ENCODE measurements at regions not wholly inside any gene's neighbourhood (a gene's known extent, or its start where the extent isn't known, plus 50 kb on each side); places are given as distances from the start of the nearest gene placed in this dataset.

DNA sequence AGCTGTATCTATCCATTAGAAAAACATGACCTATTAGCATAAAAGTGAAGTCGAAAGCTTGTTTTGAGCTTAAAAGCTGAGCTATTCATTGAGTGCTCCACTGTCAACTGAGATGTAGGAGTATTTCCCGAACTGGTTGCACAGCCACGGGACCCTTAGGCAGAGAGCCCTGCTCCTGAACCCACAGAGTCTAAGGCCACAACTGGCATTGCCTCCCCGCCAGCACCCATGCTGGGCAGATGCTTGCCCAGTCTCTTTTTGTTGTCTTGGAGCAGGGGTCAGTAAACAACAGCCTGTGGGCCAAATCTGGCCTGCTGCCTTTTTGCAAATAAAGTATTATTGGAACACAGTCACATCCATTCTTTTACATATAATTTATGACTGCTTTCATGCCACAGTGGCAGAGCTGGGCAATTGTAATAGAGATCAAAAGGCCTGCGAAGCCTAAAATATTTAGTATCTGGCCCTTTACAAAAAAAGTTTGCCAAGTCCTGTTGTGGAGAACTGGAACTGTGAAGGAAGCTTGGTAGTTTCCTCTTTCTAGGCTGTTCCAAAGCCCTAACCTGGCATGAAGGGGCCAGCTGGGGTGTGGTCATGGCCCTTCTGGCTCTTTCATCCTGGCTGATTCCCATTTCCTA is 58.4 kb upstream of the WAPL start:
- no peaks in the 10 kb centered on the region for H3K27me3 ChIP-seq (ENCODE audit: insufficient read depth, low read length)
- H3K27ac ChIP-seq (ENCODE audit: low read depth, low read length, poor library complexity, severe bottlenecking) = no peak overlapping the region
- no peaks in the 10 kb centered on the region for H4K20me1 ChIP-seq (ENCODE audit: insufficient read depth, low read length)
- H3K9me2 ChIP-seq (ENCODE audit: low read depth, low read length) = no peaks in the 10 kb centered on the region
- no peak overlapping the region for H3K9ac ChIP-seq (ENCODE audit: low read length)
- TF ChIP-seq EZH2 (IDR thresholded peaks at IDR 0.05; ENCODE audit: borderline replicate concordance, low read length) (no peak), CTCF (IDR thresholded peaks at IDR 0.05; ENCODE audit: low read length) (no peak)
- H3F3A ChIP-seq (ENCODE audit: insufficient read depth, low read length) = no peaks in the 10 kb centered on the region
- no peak overlapping the region for H3K4me2 ChIP-seq (ENCODE audit: low read length)
- H3K4me3 ChIP-seq (ENCODE audit: low read depth, low read length, poor library complexity, severe bottlenecking) = no peak overlapping the region
- H3K4me1 ChIP-seq (ENCODE audit: insufficient read depth, low read length, severe bottlenecking) = no peaks in the 10 kb centered on the region
- no peaks in the 10 kb centered on the region for H3K9me3 ChIP-seq (ENCODE audit: low read length)
- no peaks in the 10 kb centered on the region for H3K79me2 ChIP-seq (ENCODE audit: insufficient read depth, low read length)
- H2AFZ ChIP-seq (ENCODE audit: low read length) = no peak overlapping the region
- no peaks in the 10 kb centered on the region for H3K36me3 ChIP-seq (ENCODE audit: insufficient read depth, low read length)

GRCh38 chr10:86580521-86580891 is 58.9 kb upstream of the WAPL start:
- H3F3A ChIP-seq (ENCODE audit: insufficient read depth, low read length) = no peaks in the 10 kb centered on the region
- H4K20me1 ChIP-seq (ENCODE audit: insufficient read depth, low read length) = no peaks in the 10 kb centered on the region
- no peaks in the 10 kb centered on the region for H3K27me3 ChIP-seq (ENCODE audit: insufficient read depth, low read length)
- H3K4me3 ChIP-seq (ENCODE audit: low read depth, low read length, poor library complexity, severe bottlenecking) = no peak overlapping the region
- H3K79me2 ChIP-seq (ENCODE audit: insufficient read depth, low read length) = no peaks in the 10 kb centered on the region
- no peak overlapping the region for H3K4me2 ChIP-seq (ENCODE audit: low read length)
- H3K36me3 ChIP-seq (ENCODE audit: insufficient read depth, low read length) = no peaks in the 10 kb centered on the region
- no peaks in the 10 kb centered on the region for H3K9me2 ChIP-seq (ENCODE audit: low read depth, low read length)
- H3K9me3 ChIP-seq (ENCODE audit: low read length) = no peaks in the 10 kb centered on the region
- H2AFZ ChIP-seq (ENCODE audit: low read length) = no peak overlapping the region
- no peak overlapping the region for H3K9ac ChIP-seq (ENCODE audit: low read length)
- H3K27ac ChIP-seq (ENCODE audit: low read depth, low read length, poor library complexity, severe bottlenecking) = no peak overlapping the region
- no peak for TF ChIP-seq EZH2 (IDR thresholded peaks at IDR 0.05; ENCODE audit: borderline replicate concordance, low read length)
- TF ChIP-seq CTCF (IDR thresholded peaks at IDR 0.05; ENCODE audit: low read length) = no peak
- H3K4me1 ChIP-seq (ENCODE audit: insufficient read depth, low read length, severe bottlenecking) = no peaks in the 10 kb centered on the region

DNA sequence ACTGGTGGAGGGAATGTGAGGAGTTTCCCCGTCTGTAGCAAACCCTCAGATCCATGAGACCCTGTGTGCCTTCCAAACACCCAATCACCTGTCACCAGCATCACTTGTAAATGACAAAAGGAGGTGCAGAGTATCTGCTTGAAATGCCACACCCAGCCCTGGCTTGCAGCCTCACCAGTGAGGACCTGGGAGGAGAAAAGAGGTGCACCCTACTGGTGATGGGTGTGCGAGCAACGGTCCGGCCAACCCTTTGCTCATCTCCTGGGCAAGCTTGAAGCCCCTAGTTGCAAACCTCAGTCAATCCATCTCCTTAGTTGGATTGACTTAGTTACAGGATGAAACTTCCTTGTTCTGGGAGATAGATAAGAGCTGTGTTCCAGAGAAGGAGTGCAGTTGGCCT is 62.4 kb upstream of the WAPL start:
- H3K4me2 ChIP-seq (ENCODE audit: low read length) = no peak overlapping the region
- no peaks in the 10 kb centered on the region for H3K9me3 ChIP-seq (ENCODE audit: low read length)
- H2AFZ ChIP-seq (ENCODE audit: low read length) = no peak overlapping the region
- no peaks in the 10 kb centered on the region for H3K4me1 ChIP-seq (ENCODE audit: insufficient read depth, low read length, severe bottlenecking)
- H3K79me2 ChIP-seq (ENCODE audit: insufficient read depth, low read length) = no peaks in the 10 kb centered on the region
- H3K27me3 ChIP-seq (ENCODE audit: insufficient read depth, low read length) = no peaks in the 10 kb centered on the region
- no peak overlapping the region for H3K27ac ChIP-seq (ENCODE audit: low read depth, low read length, poor library complexity, severe bottlenecking)
- TF ChIP-seq CTCF (IDR thresholded peaks at IDR 0.05; ENCODE audit: low read length) = peak; percentile 56
- no peak for TF ChIP-seq EZH2 (IDR thresholded peaks at IDR 0.05; ENCODE audit: borderline replicate concordance, low read length)
- no peaks in the 10 kb centered on the region for H4K20me1 ChIP-seq (ENCODE audit: insufficient read depth, low read length)
- H3K36me3 ChIP-seq (ENCODE audit: insufficient read depth, low read length) = no peaks in the 10 kb centered on the region
- H3K4me3 ChIP-seq (ENCODE audit: low read depth, low read length, poor library complexity, severe bottlenecking) = no peak overlapping the region
- H3K9ac ChIP-seq (ENCODE audit: low read length) = no peak overlapping the region
- no peaks in the 10 kb centered on the region for H3K9me2 ChIP-seq (ENCODE audit: low read depth, low read length)
- no peaks in the 10 kb centered on the region for H3F3A ChIP-seq (ENCODE audit: insufficient read depth, low read length)

All from OCI-LY1 (cell line).